SW 1271 (cell line): ENCODE measurements at regions not wholly inside any gene's neighbourhood (a gene's known extent, or its start where the extent isn't known, plus 50 kb on each side); places are given as distances from the start of the nearest gene placed in this dataset.

ENCODE experiments used
- DNase-seq, 2 experiments: peaks; one replicate each; lab custom pipeline; 2025; lab: John Stamatoyannopoulos, UW

DNA sequence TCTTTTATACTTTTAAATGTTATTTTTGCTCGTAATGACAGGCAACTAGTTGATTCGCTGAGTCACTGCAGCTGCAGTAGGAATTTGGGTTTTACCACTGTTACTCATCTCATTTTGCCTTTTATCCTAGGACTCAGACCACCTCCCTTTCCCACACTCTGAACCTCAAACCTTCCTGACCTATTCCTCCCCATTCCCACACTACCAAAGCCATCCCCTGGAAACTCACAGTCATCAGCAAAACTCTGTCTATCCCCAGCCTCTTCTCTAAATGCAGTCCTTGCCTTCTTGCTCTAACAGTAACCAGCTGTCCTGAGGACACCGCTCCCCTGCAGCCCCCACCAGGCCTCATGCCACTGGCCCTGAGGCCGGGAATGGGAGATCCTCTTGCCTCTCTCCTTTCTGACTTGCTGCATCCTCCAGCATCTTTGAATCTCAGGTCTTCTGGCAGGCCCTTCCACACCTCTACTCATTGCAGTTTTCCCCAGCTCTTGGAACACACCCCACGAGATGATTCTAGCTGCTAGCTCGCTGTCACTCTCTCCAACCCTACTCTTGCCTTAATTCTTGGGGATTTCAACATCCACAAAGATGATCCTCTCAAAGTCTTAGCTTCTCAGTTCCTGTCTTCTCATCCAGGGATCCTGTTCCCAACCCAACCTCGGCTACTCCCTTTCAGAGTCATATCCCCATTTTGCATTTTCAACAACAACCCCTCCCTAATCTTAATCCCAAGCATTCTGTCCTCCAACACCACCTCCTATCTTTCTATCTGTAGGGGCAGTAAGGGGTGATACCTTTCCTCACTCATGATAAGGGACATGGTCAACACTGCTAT is 55.9 kb upstream of the C3orf80 start:
- DNase-seq = no peak

DNA sequence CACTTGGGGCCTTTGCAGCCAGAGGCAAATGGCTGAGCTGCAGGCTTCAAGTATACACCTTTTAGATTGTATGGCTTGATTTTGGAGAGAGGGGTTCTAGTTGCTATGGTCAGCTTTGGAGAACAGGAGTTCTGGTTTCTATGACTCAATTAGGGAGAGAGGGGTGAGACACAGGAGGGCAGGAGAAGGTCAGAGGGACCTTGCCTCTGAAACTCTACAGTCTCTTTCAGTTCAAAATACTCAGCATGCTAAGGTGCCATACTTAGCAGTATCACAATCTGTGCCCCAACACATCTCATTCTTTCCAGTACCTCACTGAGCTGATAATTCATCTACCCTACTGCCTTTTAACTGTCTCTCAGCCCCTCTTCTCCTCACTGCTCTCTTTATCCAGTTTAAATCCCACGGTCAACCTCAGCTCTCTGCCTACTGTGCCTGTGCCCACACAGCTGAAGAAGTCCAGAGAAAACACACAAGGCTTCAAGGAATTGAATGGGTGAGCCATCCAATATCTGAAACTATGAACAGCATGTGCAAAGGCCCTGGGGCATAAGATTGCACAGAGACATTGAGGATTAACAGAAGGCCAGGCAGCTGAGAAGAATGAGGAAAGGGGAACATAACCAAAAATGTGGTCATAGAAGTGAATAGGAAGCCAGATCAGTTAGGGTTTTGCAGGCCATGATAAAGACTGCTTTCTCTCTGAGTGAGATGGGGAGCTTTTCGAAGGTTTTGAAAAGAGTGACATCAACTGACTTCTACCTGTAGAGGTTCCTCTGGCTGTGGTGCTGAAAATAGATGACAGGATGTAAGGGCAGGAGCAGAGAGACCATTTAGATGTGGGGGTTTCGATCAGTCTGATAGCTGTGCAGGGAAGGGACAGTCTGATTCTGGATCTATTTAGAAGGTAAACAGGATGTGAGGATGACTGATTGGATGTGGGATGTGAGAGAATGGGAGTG is 54.5 kb upstream of the C3orf80 start:
- no peak for DNase-seq

GRCh38 chr3:160171813-160172212 is 53.4 kb upstream of the C3orf80 start:
- DNase-seq = no peak

GRCh38 chr3:160174621-160175020 is 50.6 kb upstream of the C3orf80 start:
- no peak for DNase-seq
